Calu3 (cell line): ENCODE measurements at regions not wholly inside any gene's neighbourhood (a gene's known extent, or its start where the extent isn't known, plus 50 kb on each side); places are given as distances from the start of the nearest gene placed in this dataset.

Experiments
- BruUV-seq: library from RNA; stranded (reverse); fragments of 400-500 nt; replicated peaks from 2 replicates; lab custom pipeline; 2021; lab: Mats Ljungman, UMichigan
- CTCF ChIA-PET: fragments of 300-600 bp; sonication (Branson Sonifier 250); formaldehyde crosslinking; loops from one replicate; lab custom pipeline; 2022; ENCODE audit warnings: antibody characterized with exemption; lab: Charles Lee
- DNase-seq: peaks from one replicate; pipeline ENCODE4 v3.0.0; 2022
- H3K27ac Mint-ChIP-seq: one replicate; pipeline ENCODE4 v1.8.0; 2022; ENCODE audit warnings: mixed read lengths; ENCODE audit not compliant: unreplicated experiment
- H3K27me3 Mint-ChIP-seq: one replicate; pipeline ENCODE4 v1.8.0; 2022; ENCODE audit warnings: mixed read lengths; ENCODE audit not compliant: unreplicated experiment
- H3K36me3 Mint-ChIP-seq: one replicate; pipeline ENCODE4 v1.8.0; 2022; ENCODE audit warnings: mild to moderate bottlenecking, moderate library complexity, mixed read lengths; ENCODE audit not compliant: insufficient read depth, unreplicated experiment
- H3K4me1 Mint-ChIP-seq: one replicate; pipeline ENCODE4 v1.8.0; 2022; ENCODE audit warnings: mild to moderate bottlenecking, low read depth, mixed read lengths; ENCODE audit not compliant: unreplicated experiment
- H3K4me3 Mint-ChIP-seq: one replicate; pipeline ENCODE4 v1.8.0; 2022; ENCODE audit warnings: mild to moderate bottlenecking, low read depth, moderate library complexity, mixed read lengths; ENCODE audit not compliant: unreplicated experiment
- H3K9me3 Mint-ChIP-seq: one replicate; pipeline ENCODE4 v1.8.0; 2022; ENCODE audit warnings: low read depth, mixed read lengths; ENCODE audit not compliant: unreplicated experiment
- CTCF ChIP-seq: fragments of 200-600 bp; IDR thresholded peaks from one replicate; pipeline ENCODE4 v1.8.0; 2022; ENCODE audit warnings: antibody characterized with exemption; ENCODE audit not compliant: unreplicated experiment
- intact Hi-C: fragments of 100-400 bp; cut with micrococcal nuclease; formaldehyde crosslinking; loops from one replicate; pipeline ENCODE4 v1.10.0; 2022; ENCODE audit not compliant: unreplicated experiment

DNA sequence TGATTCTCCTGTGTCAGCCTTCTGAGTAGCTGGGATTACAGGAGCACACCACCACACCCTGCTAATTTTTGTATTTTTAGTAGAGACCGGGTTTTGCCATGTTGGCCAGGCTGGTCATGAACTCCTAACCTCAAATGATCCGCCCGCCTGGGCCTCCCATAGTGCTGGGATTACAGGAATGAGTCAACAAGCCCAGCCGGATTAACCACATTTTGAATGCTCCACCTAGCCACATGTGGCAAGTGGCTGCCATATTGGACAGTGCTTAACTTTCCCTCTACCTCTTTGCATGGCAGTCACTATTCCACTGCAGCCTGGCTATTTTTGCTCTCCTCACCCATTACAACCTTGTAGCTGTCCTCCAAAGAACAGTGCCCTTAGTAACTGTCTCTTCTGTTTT lies 160.1 kb downstream of the GATA3 start:
- CTCF ChIA-PET, result no interaction called here
- TF ChIP-seq CTCF, result no peak
- no TSS peak for BruUV-seq
- Mint-ChIP-seq H3K9me3 (no peaks in the 10 kb centered on the region), H3K36me3 (peaks cover 4% of the 10 kb centered on the region), H3K27me3 (no peaks in the 10 kb centered on the region), H3K27ac (no peak overlapping the region), H3K4me1 (peaks cover 7% of the 10 kb centered on the region), H3K4me3 (no peak overlapping the region)
- intact Hi-C loops, result no loop called here
- DNase-seq, result no peak

GRCh38 chr10:8216893-8217292 lies 162.4 kb downstream of the GATA3 start:
- H3K4me1 Mint-ChIP-seq, result peaks cover 7% of the 10 kb centered on the region
- H3K9me3 Mint-ChIP-seq, result no peaks in the 10 kb centered on the region
- CTCF ChIA-PET, result no interaction called here
- no TSS peak for BruUV-seq
- no peaks in the 10 kb centered on the region for H3K27me3 Mint-ChIP-seq
- H3K27ac Mint-ChIP-seq, result no peak overlapping the region
- no peak overlapping the region for H3K4me3 Mint-ChIP-seq
- intact Hi-C loops, result no loop called here
- TF ChIP-seq CTCF, result no peak
- peaks cover 4% of the 10 kb centered on the region for H3K36me3 Mint-ChIP-seq
- no peak for DNase-seq

GRCh38 chr10:8221451-8221850 lies 167.0 kb downstream of the GATA3 start:
- BruUV-seq, result no TSS peak
- no peaks in the 10 kb centered on the region for H3K27me3 Mint-ChIP-seq
- CTCF ChIA-PET, result no interaction called here

GRCh38 chr10:8224591-8224990 lies 170.1 kb downstream of the GATA3 start:
- intact Hi-C loops, result no loop called here
- no peak for TF ChIP-seq CTCF
- no peak for DNase-seq
- Mint-ChIP-seq H3K36me3 (no peaks in the 10 kb centered on the region), H3K27ac (no peak overlapping the region), H3K4me3 (no peak overlapping the region), H3K4me1 (peaks cover 10% of the 10 kb centered on the region), H3K27me3 (no peaks in the 10 kb centered on the region), H3K9me3 (no peaks in the 10 kb centered on the region)
- no TSS peak for BruUV-seq
- CTCF ChIA-PET, result interaction anchor here (0.6 to 1.4 kb wide), 2 partner anchors 12 to 13 kb away, joined by 4 to 6 read pairs; no protein-coding TSS in a partner anchor

More at GRCh38 chr10:8221451-8221850, 167.0 kb downstream of the GATA3 start:
- Mint-ChIP-seq H3K9me3 (no peaks in the 10 kb centered on the region), H3K36me3 (no peaks in the 10 kb centered on the region), H3K4me1 (no peaks in the 10 kb centered on the region), H3K27ac (no peak overlapping the region), H3K4me3 (no peak overlapping the region)
- intact Hi-C loops, result no loop called here
- no peak for TF ChIP-seq CTCF
- no peak for DNase-seq
